ENCODE measurements at regions not wholly inside any gene's neighbourhood (a gene's known extent, or its start where the extent isn't known, plus 50 kb on each side); places are given as distances from the start of the nearest gene placed in this dataset.
"Not testable (repeated sequence)": the region's sequence is repeated elsewhere in the genome, so short reads cannot be mapped to it uniquely, and the experiment has no call there.

- TF ChIP-seq CTCF (IDR thresholded peaks at IDR 0.05; ENCODE audit: insufficient read depth, low read length); REST (IDR thresholded peaks at IDR 0.05; ENCODE audit: insufficient replicate concordance, low read depth); SPI1 (IDR thresholded peaks at IDR 0.05; ENCODE audit: borderline replicate concordance, low read depth): not testable (repeated sequence)
Measured at GRCh38 chr6:26830992-26831391, 171.4 kb upstream of the ZNF322 start.

Measured in HL-60 (cell line).